WTC11 (cell line): ENCODE measurements at regions not wholly inside any gene's neighbourhood (a gene's known extent, or its start where the extent isn't known, plus 50 kb on each side); places are given as distances from the start of the nearest gene placed in this dataset.

Experiments
- ATAC-seq: fragments of 200-7000 bp; cut with Tn5 transposase; 2 replicates; pipeline ENCODE4 v1.10.0; 2021; ENCODE audit warnings: mild to moderate bottlenecking, moderate library complexity
- CTCF ChIA-PET: fragments of 300-600 bp; sonication (Branson Sonifier 250); formaldehyde crosslinking; loops from one replicate; lab custom pipeline; 2021; ENCODE audit warnings: antibody characterized with exemption; lab: Charles Lee
- POLR2A ChIA-PET: fragments of 350-600 bp; sonication (Branson Sonifier 250); formaldehyde crosslinking; loops from one replicate; lab custom pipeline; 2021; ENCODE audit warnings: antibody characterized with exemption; lab: Charles Lee
- DNase-seq: peaks from one replicate; pipeline ENCODE4 v3.0.0; 2021; ENCODE audit warnings: low spot score
- H3K27ac Mint-ChIP-seq: 2 replicates; pipeline ENCODE4 v1.8.0; 2021; ENCODE audit warnings: mixed read lengths
- H3K27me3 Mint-ChIP-seq: 2 replicates; pipeline ENCODE4 v1.8.0; 2021; ENCODE audit warnings: low read depth, mild to moderate bottlenecking, moderate library complexity, mixed read lengths
- H3K36me3 Mint-ChIP-seq: 2 replicates; pipeline ENCODE4 v1.8.0; 2021; ENCODE audit warnings: mixed read lengths
- H3K4me1 Mint-ChIP-seq: 2 replicates; pipeline ENCODE4 v1.8.0; 2022; ENCODE audit warnings: mixed read lengths
- H3K4me3 Mint-ChIP-seq: 2 replicates; pipeline ENCODE4 v1.8.0; 2021; ENCODE audit warnings: mild to moderate bottlenecking, moderate library complexity, mixed read lengths
- H3K9me3 Mint-ChIP-seq: 2 replicates; pipeline ENCODE4 v1.8.0; 2021; ENCODE audit warnings: mixed read lengths
- E2F1 ChIP-seq: sonication (generic); formaldehyde crosslinking; IDR thresholded peaks from 2 replicates; pipeline ENCODE4 v1.8.0; 2022; ENCODE audit warnings: mild to moderate bottlenecking, missing genetic modification reagents
- E2F5 ChIP-seq: sonication (generic); formaldehyde crosslinking; IDR thresholded peaks from 2 replicates; pipeline ENCODE4 v1.8.1; 2022; ENCODE audit warnings: mild to moderate bottlenecking, moderate library complexity, missing genetic modification reagents
- GABPB1 ChIP-seq: sonication (generic); formaldehyde crosslinking; IDR thresholded peaks from 2 replicates; pipeline ENCODE4 v1.8.1; 2023; ENCODE audit warnings: mild to moderate bottlenecking, missing genetic modification reagents
- NFYB ChIP-seq: sonication (generic); formaldehyde crosslinking; conservative IDR thresholded peaks from 2 replicates; pipeline ENCODE4 v1.8.0; 2022; ENCODE audit warnings: low read depth, missing genetic modification reagents
- NR1H2 ChIP-seq: sonication (generic); formaldehyde crosslinking; IDR thresholded peaks from 2 replicates; pipeline ENCODE4 v1.9.0; 2021; ENCODE audit warnings: mild to moderate bottlenecking, moderate library complexity, missing genetic modification reagents
- PRDM15 ChIP-seq: sonication (generic); formaldehyde crosslinking; IDR thresholded peaks from 2 replicates; pipeline ENCODE4 v1.8.0; 2022; ENCODE audit warnings: missing genetic modification reagents
- TP53 ChIP-seq: sonication (generic); formaldehyde crosslinking; IDR thresholded peaks from 2 replicates; pipeline ENCODE4 v1.8.1; 2023; ENCODE audit warnings: mild to moderate bottlenecking, missing genetic modification reagents
- USF2 ChIP-seq: sonication (generic); formaldehyde crosslinking; IDR thresholded peaks from 2 replicates; pipeline ENCODE4 v1.8.1; 2023; ENCODE audit warnings: mild to moderate bottlenecking, missing genetic modification reagents, moderate library complexity
- ZNF396 ChIP-seq: fragments of 250-450 bp; sonication (Bioruptor Pico); IDR thresholded peaks from 2 replicates; pipeline ENCODE4 v1.8.0; 2021; ENCODE audit warnings: mild to moderate bottlenecking, moderate library complexity, borderline replicate concordance
- ZNF416 ChIP-seq: fragments of 250-450 bp; sonication (Bioruptor Pico); IDR thresholded peaks from 2 replicates; pipeline ENCODE4 v1.9.0; 2021; ENCODE audit warnings: mild to moderate bottlenecking, inconsistent platforms
- ZNF425 ChIP-seq: fragments of 250-450 bp; sonication (Bioruptor Pico); conservative IDR thresholded peaks from 2 replicates; pipeline ENCODE4 v1.9.0; 2021; ENCODE audit warnings: mild to moderate bottlenecking
- ZNF671 ChIP-seq: fragments of 250-450 bp; sonication (Bioruptor Pico); IDR thresholded peaks from 2 replicates; pipeline ENCODE4 v1.8.0; 2021; ENCODE audit warnings: mild to moderate bottlenecking

GRCh38 chr2:181305301-181306123 lies 151.7 kb upstream of the ITGA4 start:
- H3K27ac Mint-ChIP-seq = no peak overlapping the region
- H3K36me3 Mint-ChIP-seq = no peaks in the 10 kb centered on the region
- no peaks in the 10 kb centered on the region for H3K9me3 Mint-ChIP-seq
- H3K4me1 Mint-ChIP-seq = peaks cover 18% of the 10 kb centered on the region
- ChIA-PET POLR2A (no interaction called here), CTCF (no interaction called here)
- no peaks in the 10 kb centered on the region for H3K27me3 Mint-ChIP-seq
- ATAC-seq (peak; percentile 82), DNase-seq (peak; percentile 15)
- no peak overlapping the region for H3K4me3 Mint-ChIP-seq
- TF ChIP-seq ZNF425 (no peak), GABPB1 (CRISPR knock-in tag) (peak; percentile 65), PRDM15 (CRISPR knock-in tag) (no peak), ZNF416 (CRISPR knock-in tag) (no peak), TP53 (CRISPR knock-in tag) (no peak), ZNF671 (CRISPR knock-in tag) (no peak)

- no peak for TF ChIP-seq E2F5 (CRISPR knock-in tag)
- TF ChIP-seq USF2 = no peak
- TF ChIP-seq E2F1 (CRISPR knock-in tag) = no peak
- no peak for TF ChIP-seq ZNF396
- TF ChIP-seq NFYB (CRISPR knock-in tag) = no peak
- no peak for TF ChIP-seq NR1H2
- TF ChIP-seq, all 79 proteins: peak for 0
- ATAC-seq (no peak), DNase-seq (no peak)
- Mint-ChIP-seq H3K4me1 (peaks cover 18% of the 10 kb centered on the region), H3K4me3 (no peak overlapping the region), H3K27ac (no peak overlapping the region), H3K27me3 (no peaks in the 10 kb centered on the region), H3K36me3 (no peaks in the 10 kb centered on the region), H3K9me3 (no peaks in the 10 kb centered on the region)
- CTCF ChIA-PET = no interaction called here
- POLR2A ChIA-PET = no interaction called here
These were observed 150.4 kb upstream of the ITGA4 start for GRCh38 chr2:181306785-181307184.
